Fibroblast of villous mesenchyme (primary cell): ENCODE measurements at regions not wholly inside any gene's neighbourhood (a gene's known extent, or its start where the extent isn't known, plus 50 kb on each side); places are given as distances from the start of the nearest gene placed in this dataset.
"Not testable (repeated sequence)": the region's sequence is repeated elsewhere in the genome, so short reads cannot be mapped to it uniquely, and the experiment has no call there.

Source experiments
- DNase-seq: peaks from one replicate; pipeline ENCODE4 v3.0.0-alpha.2; 2010; ENCODE audit warnings: low read depth
- H3K4me3 ChIP-seq: 2 replicates; pipeline ENCODE4 v1.5.1; 2011; ENCODE audit warnings: low read depth, mild to moderate bottlenecking, low read length
- CTCF ChIP-seq: IDR thresholded peaks from 2 replicates; pipeline ENCODE4 v1.5.1; 2012; ENCODE audit warnings: low read depth, mild to moderate bottlenecking, low read length; ENCODE audit not compliant: insufficient read depth

GRCh38 chr6:775863-776262 is 82.9 kb upstream of the EXOC2 start:
- no peak overlapping the region for H3K4me3 ChIP-seq
- DNase-seq = no peak
- TF ChIP-seq CTCF = no peak

- DNase-seq = not testable (repeated sequence)
These were observed 78.7 kb upstream of the EXOC2 start for GRCh38 chr6:771683-772082.

DNA sequence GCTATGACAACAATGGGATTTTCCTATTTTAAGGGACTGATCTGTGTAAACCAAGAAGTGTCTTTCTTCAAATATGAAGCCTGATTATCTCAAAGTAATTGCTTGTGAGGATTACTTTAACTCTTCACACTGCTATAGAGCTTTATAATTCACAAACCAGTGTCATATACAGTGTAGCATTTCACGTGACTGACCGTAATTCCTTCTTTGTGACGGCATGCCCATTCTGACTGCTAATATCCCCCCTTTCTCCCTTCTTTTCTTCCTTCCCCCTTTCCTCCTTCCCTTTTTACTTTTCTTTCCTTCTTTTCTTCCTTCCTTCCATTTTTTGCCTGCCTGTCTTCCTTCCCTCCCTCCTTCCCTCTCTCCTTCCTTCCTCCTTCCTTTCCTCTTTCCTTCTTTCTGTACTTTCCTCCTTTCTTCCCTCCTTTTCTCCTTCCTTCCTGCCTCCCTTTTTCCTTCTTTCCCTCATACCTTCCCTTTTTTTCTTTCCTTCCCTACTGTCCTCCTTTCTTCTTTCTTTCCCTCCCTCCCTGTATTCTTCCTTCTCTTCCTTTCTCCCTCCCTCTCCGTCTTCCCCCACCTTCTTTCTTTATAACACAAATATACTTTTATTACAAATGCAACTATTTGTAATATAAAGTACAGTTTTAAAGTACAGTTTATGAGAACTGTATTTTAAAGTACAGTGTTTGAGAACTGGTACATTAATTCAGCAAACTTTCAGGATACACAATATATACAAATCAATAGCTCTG is 75.0 kb upstream of the EXOC2 start:
- no peak overlapping the region for H3K4me3 ChIP-seq
- TF ChIP-seq CTCF = no peak
- DNase-seq = no peak

More at GRCh38 chr6:771683-772082, 78.7 kb upstream of the EXOC2 start:
- not testable (repeated sequence) for H3K4me3 ChIP-seq

DNA sequence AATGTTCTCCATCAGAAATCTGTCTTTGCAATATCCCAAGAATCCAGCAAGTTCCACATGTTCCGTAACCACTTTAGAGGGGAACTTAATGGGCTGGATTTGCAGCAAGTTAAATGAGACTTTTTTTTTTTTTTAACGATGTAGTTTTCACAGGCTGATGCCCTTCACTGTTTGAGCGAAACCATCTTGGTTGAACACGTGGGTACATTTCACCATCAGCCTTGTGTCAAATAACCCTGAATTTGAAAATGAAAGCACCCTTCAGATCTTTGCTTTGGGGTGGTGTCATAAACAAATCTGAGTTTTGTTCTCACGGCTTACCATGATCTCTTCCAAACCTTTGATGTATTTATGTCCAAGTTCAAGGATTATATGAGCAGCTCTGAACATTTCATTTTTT is 73.7 kb upstream of the EXOC2 start:
- TF ChIP-seq CTCF = no peak
- peak; percentile 59 for DNase-seq
- peak overlapping the region; percentile 26 for H3K4me3 ChIP-seq

DNA sequence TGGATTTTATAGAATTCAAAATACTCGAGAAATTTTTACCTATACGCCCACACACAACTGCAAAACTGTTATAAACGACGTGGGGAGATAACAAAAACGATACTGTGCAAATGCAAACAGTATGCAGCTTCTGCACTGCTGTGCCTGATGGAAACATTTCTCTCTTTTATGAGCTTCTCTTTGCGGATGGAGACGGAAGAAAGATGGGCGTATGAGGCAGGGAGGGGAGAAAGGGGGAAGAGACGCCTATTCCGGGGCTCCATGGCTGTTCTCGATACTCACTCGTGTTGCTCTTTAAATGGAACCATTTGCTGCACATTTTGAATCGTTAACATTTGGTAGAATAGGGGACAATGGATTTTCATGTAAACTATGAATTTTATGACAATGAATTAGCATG is 69.1 kb upstream of the EXOC2 start:
- DNase-seq = no peak
- no peak for TF ChIP-seq CTCF
- no peak overlapping the region for H3K4me3 ChIP-seq

GRCh38 chr6:760982-761955 is 68.3 kb upstream of the EXOC2 start:
- DNase-seq = peak; percentile 11
- TF ChIP-seq CTCF = no peak
- no peak overlapping the region for H3K4me3 ChIP-seq

GRCh38 chr6:759729-760128 is 66.8 kb upstream of the EXOC2 start:
- DNase-seq = no peak
- no peak for TF ChIP-seq CTCF

More at GRCh38 chr6:759729-760128, 66.8 kb upstream of the EXOC2 start:
- no peak overlapping the region for H3K4me3 ChIP-seq
